Stimulated activated CD8-positive, alpha-beta memory T cell treated with anti-CD3 and anti-CD28 coated beads, Interleukin-4, amount 100 ng/mL, for 48 hours (primary cell): ENCODE measurements at regions not wholly inside any gene's neighbourhood (a gene's known extent, or its start where the extent isn't known, plus 50 kb on each side); places are given as distances from the start of the nearest gene placed in this dataset.
"Not testable (repeated sequence)": the region's sequence is repeated elsewhere in the genome, so short reads cannot be mapped to it uniquely, and the experiment has no call there.

Source experiments
- DNase-seq: peaks from one replicate; pipeline ENCODE4 v3.0.0-alpha.2; 2020

DNA sequence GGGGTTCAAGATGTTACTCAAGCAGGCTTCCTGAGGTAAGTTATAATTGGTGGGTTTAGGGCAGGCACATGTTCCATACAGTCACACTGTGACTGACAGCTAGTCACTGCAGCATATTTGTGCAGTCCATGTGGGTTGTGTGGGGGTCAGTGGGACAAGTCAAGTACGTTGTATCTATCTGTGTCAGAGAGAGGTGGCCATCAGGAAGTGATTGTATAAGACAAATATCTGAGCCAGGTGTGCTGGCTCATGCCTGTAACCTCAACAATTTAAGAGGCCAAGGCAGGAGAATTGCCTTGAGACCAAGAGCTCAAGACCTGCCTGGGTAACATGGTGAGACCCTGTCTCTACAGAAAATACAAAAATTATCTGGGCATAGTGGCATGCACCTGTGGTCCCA lies 509.3 kb downstream of the CENPC start:
- no peak for DNase-seq

DNA sequence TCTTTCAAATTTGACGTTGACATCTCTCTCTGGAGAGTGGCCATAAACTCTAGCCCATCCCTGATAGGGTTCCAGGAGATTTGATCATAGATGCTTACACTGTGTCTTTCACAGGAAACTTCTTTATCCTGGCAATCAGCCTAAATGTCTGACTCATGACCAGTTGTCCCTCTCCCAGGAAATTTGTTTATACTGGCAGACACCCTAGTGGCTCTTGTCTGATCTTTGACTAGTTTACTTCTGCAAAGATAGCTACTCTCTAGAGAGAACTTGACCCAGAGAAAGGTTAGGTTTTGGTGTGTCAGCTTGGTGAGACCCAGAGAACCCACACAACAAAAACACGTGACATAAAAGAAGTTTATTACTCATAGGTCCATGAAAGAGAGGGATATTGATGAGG lies 509.8 kb downstream of the CENPC start:
- DNase-seq = no peak

DNA sequence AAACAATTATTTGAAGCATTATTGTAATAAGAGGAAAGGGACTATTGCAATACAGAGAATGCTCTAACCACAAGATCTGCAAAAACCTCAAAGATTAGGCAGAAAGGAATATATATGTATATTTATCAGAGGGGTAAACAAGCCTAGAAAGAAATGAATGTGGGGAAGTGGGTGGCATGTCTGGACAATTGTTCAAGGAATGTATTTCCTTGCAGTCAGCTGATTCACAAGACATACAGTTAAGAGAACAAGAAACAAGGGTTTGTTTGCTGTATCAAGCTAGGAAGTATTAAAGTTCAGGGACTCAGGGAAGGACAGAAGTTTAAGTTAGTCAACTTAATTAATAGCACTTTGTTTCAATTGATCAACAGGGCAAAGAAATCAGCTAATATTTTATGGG lies 514.7 kb downstream of the CENPC start:
- DNase-seq = no peak

DNA sequence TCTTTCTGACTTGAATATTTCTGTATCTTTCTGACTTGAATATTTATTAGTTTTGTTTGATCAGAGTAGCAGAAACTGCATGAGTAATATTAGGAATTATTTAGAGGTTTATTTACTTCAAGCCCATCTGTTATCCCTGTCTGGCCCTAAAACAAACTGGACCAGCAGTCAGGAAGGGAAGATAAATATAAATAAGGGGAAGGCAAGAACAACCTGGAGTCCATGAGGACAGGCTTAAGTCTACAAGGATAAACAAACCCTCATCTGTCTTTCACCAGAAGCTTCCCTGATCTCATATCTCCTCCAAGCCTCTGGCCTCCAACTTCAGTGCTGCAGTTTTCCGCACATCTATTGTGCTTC lies 524.9 kb downstream of the CENPC start:
- no peak for DNase-seq

DNA sequence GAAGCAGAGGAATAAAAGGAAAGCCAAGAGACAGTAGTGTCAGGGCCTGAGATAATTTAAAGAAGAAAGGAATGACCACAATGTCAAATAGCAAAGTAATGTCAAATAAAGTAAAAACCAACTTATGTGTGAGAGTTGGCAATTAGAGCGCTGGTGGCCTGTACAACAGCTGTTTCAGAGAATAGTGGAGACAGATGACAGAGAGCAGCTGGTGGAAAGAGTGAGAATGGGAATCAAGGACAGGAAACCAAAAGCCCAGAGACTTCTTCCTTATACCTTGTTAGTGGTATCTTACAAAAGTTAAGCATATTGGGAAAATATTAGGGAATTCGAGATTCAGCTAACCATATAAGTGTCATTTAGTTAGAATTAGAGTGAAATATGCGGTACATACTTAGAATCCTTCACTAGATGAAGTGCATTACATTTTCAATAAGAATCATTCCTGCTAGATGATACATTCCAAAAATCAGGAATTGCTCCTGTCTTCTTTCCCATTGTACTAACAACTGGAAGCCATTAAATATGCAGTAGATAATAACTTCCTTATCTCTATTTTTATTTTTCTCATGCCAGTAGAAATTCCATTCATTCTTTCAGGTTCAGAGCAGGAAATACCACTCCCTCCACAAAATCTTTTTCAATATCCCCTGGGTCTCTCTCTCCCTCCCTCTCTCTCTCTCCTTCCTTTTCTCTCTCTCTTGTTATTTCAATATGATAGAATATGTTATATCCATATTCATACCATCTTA lies 525.4 kb downstream of the CENPC start:
- DNase-seq = no peak

DNA sequence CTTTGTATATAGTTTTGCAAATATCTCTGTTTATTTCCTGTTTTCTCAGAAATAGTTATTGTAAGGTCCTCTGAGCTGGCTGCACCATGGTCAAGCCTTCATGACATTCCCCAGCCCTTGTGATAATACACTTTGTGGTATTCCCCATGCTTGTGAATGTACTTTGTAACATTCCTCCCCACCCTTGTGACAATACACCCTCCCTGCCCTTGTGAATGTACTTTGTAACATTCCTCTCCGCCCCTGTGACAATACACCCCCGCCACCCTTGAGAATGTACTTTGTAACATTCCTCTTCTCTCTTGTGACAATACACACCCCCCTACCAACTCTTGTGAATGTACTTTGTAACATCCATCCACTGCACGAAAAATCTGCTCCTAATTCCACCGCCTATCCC lies 530.7 kb downstream of the CENPC start:
- DNase-seq = no peak

DNA sequence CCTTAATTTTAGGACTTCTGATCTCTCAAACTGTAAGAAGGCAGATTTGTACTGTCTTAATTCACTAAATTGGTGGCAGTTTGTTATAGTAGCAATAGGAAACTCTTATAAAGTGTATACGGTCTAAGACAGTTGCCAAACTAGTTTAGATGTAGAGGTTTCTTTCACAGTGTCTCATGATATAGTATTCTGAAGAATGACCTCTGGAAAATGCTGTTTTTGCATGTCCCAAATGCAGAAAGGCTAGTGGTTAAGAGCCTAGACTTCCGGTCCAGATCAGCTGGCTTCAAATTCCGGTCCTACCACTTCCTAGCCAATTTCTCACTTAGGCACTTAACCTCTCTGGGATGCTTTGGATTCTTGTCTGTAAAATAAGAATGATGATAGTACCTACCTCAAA lies 538.5 kb downstream of the CENPC start:
- no peak for DNase-seq

DNA sequence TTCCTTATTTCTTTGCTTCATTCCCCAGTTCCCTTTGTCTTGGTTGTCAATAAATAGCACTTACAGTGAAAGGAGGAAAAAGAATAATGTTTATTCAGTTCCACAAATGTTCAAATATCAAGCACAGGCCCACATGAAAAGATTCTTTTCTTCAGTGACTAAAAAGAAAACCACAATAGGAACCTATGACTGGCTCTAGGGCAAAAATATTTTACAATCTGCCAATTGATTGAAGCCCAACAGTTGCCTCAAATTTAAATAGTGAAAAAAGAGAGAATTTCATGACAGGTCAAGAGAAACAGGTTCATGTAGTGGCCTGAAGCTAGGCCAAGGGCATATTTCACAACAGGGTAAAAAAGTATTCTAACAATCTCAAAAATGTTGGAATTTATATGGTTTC lies 553.8 kb downstream of the CENPC start:
- DNase-seq = no peak

DNA sequence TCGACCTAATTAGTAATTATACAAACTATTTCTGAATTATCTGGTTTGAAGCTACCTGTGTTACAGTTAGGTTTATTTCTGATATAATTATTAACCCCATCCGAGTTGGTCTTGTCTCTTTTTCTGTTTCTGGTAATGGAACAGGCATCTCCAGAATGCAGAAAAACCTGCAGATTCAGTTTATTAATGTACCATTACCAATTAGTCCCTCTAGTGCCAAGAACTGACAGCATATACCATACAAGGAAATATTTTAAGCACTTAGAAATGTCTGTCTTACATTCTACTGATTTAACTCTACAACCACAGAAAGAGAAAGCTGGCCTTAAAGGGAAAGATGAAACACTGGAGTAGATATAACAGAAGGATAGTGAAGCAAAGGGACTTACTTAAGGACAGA lies 570.6 kb downstream of the CENPC start:
- DNase-seq = no peak

DNA sequence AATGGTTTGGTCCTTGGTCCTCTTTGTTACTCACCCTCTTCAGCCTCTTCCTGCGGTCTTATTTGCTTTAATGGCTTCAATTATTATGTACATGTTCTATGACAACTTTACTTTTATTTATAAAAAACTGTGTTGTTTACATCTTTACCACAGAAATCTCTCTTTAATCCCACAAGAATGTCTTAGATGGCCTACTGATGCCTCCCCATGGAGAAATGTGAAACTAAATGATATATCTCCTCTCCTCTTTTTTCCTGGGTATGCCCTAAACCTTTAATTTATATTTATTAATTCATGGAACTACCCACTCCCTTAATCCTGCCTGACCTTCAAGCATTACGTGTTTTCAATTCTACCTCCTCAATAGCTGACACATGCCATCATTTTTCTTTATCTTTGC lies 573.2 kb downstream of the CENPC start:
- DNase-seq = no peak

DNA sequence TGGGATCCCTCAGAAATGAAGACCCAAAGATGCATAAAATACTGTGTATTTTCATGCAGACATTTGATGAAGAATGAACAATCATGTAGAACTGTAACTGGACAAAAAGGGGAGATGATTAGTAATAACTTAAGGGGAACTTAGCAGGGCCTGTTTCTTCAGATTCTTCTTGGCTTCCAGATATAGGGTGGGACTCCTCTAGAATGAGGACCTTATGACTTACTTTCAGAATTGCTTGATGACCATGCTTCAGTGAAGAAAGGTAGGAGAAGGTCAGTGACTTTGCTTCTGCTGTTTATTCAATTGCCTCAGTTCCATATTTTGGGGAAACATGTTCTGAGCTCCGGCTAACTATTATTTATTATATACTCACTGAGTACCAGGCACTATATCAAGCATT lies 580.8 kb downstream of the CENPC start:
- no peak for DNase-seq

DNA sequence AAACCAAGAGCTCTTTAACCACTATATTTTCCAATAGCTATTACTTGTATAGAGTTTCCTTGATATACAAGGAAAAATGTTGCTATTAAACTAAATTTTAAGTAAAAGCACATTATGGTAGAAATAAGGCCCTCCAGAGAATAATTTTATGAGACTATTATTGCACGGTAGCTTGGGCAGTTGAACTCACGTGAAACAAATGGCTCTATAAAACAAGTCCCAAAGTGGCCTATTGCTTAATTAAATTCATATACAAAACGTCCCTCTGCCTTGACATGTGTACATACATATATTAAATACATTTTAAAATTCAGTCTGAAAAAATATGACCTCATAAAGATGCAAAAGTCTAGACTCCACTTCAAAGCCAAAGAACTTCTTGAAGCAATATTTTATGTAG lies 582.2 kb downstream of the CENPC start:
- DNase-seq = no peak

DNA sequence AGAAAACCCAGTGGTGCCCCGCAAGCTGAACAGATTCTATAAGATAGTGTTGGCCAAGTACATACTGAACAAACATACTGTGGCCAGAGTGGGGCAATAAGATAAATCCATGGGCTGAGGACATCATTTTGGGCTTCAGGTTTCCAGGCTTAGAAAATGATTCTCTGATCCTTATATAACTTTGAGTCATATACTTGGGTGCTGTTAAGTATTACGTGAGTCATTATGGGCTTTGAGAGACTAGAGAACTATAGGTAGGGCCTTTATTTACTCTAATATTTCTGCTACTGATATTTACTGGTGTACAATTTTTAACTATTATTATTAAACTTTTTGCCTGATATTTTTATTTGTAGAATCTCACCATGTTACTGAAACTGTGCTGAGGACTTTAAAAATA lies 586.1 kb downstream of the CENPC start:
- DNase-seq = no peak

DNA sequence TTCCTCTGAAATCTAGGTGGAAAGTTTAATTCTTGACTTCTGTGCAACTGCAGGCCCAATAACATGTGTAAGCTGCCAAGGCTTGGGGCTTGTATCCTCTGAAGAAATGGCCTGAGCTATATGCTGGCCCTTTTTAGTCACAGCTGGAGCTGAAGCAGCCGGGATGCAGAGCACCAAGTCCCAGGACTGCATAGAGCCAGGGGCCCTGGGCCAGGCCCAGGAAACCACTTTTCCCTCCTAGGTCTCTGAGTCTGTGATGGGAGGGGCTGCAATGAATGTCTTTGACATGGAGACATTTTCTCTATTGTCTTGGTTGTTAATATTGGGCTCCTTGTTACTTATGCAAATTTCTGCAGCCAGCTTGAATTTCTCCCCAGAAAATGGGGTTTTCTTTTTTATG lies 588.5 kb downstream of the CENPC start:
- DNase-seq = no peak

DNA sequence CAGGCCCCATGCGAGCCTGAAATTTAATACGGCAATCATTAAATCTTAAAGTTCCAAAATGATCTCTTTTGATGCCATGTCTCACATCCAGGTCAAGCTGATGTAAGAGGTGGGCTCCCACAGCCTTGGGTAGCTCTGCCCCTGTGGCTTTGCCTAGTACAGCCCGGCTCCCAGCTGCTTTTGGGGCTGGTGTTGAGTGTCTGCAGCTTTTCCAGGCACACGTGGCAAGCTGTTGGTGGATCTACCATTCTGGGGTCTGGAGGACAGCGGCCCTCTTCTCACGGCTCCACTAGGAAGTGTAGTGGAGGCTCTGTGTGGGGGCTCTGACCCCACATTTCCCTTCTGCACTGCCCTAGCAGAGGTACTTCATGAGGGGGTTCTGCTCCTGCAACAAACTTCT lies 588.9 kb downstream of the CENPC start:
- DNase-seq = no peak

DNA sequence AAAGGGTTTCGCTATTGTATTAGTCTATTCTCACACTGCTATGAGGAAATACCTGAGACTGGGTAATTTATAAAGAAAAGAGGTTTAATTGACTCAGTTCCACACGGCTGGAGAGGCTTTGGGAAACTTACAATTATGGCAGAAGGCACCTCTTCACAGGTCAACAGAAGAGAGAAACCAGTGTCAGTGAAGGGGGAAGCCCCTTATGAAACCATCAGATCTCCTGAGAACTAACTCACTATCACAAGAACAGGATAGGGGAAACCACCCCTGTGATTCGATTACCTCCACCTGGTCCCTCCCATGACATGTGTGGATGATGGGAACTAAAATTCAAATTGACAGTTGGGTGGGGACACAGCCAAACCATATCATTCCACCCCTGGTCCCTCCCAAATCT lies 589.5 kb downstream of the CENPC start:
- no peak for DNase-seq

DNA sequence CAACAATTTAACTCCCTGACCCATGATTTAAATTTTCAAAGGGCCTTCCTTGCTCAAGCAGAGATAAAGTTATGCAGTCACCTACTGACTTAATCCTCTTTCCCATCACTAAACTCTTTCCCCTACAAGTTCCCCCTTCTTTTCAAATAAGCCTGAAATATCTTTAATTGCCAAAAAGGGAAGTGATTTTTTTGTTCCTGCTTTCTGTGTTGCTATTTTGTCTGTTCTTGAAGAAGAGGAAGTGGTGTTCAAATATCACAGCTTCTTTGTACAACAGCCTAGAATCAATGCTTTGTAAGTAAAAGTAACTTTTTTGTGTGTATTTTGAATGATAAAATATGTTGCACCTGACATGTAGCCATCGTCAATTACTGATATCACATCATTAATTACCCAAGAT lies 595.9 kb downstream of the CENPC start:
- DNase-seq = no peak

DNA sequence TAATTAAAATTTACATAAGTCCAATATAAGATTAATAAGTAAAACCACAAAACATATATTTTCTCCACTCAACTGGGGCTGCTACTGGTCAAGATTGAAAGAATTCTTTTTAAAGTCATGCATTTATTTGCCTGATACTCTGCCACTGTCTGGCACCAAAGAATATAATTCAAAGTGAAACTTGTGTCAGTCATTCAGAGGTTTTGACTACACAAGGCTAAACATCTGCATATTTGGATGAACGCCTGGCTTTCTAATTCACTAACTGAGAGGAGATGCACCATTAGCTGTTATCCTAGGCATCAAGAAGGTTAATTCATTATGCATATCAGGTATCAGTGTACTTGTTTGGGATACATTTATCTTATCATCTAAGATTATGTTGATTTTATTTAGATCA lies 598.5 kb downstream of the CENPC start:
- DNase-seq = no peak

DNA sequence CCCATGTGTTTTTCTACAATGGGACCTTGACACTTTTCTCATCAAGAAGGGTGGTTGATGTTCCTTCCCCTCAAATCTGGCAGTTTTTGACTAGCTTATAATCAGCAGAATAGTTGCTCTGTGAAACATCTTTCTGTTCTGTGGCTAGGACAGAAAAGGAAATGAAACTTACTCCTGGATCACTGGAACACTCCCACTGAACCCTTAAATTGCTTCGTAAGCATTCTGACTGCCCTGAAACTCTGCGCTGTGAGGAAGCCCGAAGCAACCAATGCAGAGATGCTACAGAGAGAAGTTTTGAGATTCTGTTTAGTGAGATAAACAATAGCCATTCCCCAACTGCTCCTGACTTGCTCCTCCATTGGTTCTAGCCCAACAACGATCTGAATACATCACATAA lies 602.2 kb downstream of the CENPC start:
- no peak for DNase-seq

DNA sequence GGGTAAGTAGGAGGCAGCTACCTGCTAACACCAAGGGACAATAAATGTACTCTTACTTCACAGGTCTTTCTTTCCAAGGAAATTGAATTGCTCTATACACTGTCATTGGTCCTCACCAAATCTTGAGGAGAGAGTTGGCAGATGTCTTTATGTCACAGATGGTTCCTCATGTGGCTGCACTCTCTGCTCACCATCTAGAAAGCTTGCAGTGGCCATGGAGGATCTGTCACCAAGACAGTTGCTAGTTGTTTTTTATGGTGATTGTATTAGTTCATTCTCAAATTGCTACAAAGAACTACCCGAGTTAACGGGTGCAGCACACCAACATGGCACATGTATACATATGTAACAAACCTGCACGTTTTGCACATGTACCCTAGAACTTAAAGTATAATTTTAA lies 613.3 kb downstream of the CENPC start:
- DNase-seq = not testable (repeated sequence)

DNA sequence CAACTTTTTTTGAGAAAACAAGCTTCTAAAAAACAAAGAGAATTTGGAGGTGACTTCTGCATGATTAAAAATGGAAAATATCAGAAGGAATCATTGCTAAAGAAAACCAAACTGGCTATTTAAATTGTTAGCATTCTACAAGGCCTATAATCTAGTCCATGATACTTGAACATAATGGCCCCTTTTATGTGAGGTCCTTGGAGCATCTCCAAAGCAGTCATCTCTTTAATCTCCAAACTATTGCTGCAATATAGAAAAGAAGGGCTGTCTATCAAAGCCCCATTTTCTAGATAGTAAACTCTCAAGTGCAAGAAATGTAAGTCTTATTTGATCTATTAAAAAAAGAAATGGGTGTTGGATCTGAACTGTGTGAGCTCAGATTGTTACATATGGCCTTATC lies 615.1 kb downstream of the CENPC start:
- no peak for DNase-seq

DNA sequence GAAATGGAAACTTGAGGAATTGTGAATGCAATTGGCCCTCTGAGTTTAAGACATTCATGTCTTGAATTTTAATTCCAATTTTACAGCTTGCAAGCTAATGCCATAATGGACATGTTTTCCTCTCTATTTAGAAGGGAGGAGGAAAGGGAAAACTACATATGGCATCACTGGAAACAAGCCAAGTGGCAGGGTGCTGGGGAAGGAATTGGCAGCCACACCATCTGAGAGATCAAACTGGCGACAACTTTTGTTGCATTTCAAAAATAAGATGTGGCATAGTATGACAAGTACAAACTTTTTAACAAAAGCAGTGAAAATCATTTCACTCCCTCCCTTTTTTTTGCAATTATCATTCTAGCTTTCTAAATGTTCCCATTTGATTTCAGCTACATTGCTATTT lies 615.6 kb downstream of the CENPC start:
- no peak for DNase-seq

DNA sequence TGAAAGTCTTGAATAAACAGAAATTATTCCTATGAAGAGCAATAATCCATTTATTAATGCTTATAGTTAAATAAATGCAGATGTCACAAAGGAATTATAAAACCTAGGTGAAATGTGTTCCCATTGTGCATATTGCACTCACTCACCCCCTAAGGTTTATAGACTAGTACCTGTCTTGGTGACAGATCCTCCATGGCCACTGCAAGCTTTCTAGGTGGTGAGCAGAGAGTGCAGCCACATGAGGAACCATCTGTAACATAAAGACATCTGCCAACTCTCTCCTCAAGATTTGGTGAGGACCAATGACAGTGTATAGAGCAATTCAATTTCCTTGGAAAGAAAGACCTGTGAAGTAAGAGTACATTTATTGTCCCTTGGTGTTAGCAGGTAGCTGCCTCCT lies 616.4 kb downstream of the CENPC start:
- DNase-seq = not testable (repeated sequence)

DNA sequence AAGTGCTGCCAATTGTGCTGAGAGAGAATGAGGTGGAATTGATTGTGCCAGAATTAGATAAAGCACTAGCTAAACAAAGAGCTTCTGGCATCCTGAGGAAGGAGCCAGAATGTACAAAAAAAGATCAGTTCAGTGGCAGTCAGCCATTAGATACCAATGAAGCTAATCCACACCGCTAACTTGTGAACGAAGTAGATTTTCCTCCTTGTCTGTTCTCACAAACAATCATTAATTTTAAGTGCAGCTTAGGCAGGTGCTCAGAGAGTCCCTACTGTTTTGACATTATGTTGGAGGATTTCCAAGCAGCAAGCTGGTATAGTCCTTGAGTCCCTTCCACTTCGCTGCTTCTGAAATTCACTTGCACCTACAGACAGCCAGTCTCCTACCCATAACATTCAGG lies 617.4 kb downstream of the CENPC start:
- DNase-seq = no peak

DNA sequence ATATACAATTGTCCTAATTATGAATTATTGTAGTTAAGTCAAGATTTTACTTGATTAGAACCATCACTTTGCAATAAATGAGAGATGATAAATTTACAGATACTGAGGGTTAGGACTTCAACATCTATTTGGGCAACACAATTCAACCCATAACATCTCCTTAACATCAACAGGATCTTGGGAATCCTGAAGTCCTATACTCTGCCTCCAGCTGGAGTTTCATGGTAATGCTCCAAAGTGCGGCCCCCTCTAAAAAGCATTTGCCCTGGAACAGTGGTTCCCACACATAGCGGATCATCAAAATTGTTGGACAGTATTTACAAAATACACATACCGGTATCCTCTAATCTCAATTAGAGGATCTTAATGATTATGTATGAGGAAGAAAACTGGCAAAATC lies 618.6 kb downstream of the CENPC start:
- no peak for DNase-seq
